Umbilical cord (tissue), 1 donor: ENCODE measurements at regions not wholly inside any gene's neighbourhood (a gene's known extent, or its start where the extent isn't known, plus 50 kb on each side); places are given as distances from the start of the nearest gene placed in this dataset.
A peak's percentile ranks its signal among the peaks of the same experiment; 100 is the strongest.
"Not testable (repeated sequence)": the region's sequence is repeated elsewhere in the genome, so short reads cannot be mapped to it uniquely, and the experiment has no call there.

Experiments used
- DNase-seq: peaks from one replicate; pipeline ENCODE4 v3.0.0-alpha.2; 2015; ENCODE audit warnings: low spot score

DNA sequence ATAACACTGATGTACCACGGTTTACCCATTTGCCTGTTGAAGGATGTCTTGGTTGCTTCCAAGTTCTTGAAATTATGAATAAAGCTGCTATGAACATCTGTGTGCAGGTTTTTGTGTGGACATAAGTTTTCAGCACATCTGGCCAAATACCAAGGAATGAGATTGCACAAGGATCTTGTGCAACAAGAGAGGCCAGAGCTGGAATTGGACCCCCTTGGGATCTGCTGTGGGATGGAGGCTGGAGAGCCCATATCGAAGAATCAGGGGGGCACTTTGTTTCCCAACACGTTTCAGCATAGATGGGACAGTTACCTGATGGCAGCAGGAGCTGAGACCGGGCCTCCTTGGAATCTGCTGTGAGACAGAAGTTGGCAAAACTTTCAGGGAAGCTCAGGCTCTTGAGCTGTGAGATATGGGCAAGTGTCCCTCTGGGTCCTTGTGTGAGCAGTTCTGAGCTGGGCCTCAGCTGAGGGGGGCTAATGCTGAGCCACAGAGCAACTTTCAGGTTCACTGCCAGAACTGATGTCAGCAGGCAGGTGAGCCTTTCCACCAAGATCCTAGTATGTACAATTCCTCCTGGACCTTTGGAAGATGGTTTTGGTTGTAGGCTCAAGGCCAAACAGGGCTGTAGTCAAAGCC, 115.2 kb upstream of the RAB18 start:
- DNase-seq, result peak; percentile 18

DNA sequence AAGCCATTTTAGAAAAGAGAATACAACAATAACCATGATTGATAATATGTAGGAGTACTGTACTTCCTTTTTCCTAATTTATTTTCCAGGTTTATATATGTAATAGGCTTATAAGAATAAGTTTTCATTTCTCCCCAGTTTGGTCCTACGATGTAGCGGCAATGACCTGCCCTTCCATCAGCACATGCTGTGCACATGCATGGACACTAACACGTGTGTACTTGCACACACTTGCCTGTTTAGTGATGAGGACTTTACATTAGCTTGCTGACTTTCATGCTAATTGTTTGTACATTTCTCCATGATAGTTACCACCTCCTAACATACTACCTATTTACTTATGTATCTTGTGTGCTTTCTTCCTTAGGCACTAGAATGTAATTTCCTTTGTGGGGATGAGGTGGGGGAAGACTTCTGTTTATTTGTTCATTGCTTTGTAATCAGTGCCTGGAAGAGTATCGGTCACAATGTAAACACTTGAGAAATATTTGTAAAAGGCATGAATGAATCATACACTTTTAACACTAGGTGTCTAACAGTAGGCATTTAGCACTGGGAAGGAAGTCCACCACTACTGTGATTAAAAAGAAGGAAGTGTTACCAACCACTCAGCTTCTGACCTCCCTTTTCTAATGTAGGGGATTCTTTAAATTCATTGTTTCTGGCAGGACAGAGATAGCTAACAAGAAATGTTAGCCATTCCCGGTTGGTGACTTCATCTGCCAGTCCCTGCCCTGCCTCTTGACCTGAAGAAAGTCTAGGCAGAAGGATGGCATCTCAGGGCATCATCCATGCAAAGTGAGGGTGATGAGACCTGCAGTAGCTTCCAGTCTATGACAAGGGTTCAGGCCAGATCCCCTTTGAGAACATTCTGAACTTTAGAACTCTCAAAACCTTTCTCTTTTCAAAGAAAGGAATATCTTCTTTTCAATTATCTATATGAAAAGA, 120.2 kb upstream of the RAB18 start:
- DNase-seq, result no peak

- DNase-seq, result no peak
Observed at GRCh38 chr10:27382176-27382575, 121.9 kb upstream of the RAB18 start.

- no peak for DNase-seq
Observed at GRCh38 chr10:27380929-27381358, 123.2 kb upstream of the RAB18 start.

GRCh38 chr10:27379041-27379440, 125.1 kb upstream of the RAB18 start:
- not testable (repeated sequence) for DNase-seq

GRCh38 chr10:27373566-27374160, 130.4 kb upstream of the RAB18 start:
- DNase-seq, result no peak

GRCh38 chr10:27372095-27372494, 131.5 kb upstream of the ACBD5 start:
- no peak for DNase-seq

GRCh38 chr10:27371375-27371774, 130.8 kb upstream of the ACBD5 start:
- not testable (repeated sequence) for DNase-seq

DNA sequence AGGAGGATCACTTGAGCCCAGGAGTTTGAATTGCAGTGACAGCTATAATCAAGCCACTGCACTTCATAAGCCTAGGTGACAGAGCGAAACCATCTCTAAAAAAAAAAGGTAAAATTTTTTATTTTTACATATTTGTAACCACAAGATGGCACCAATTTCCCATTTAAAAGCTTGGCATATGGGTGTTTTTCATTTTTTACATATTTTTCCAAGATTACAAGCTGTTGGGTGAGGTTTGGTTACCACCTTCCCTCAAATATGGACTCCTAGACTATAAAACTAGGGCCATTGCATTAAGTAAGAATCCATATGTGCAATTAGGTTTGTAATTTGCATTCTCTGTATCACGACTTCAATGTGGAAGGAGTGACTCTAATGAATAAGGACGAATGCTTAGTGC, 129.3 kb upstream of the ACBD5 start:
- no peak for DNase-seq

GRCh38 chr10:27368706-27369105, 128.1 kb upstream of the ACBD5 start:
- DNase-seq, result no peak

DNA sequence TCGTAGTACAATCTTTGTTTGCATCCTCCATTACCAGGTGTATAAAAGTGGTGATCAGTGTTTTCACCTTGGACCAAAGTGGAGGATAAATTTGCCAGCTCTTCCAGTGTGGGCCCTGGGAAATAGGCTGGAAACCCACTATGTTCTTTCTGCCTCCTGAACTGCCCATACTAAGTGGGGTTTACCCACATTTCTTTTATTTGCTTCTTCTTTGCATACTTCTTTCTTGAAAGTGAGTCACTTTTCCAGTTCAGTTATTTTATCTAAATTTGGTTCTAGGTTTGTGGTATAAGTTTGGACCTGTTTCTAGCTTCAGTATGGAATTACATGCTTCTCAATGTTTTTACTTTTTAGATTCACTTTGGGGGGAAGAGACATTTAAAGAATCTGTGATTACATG, 126.2 kb upstream of the ACBD5 start:
- no peak for DNase-seq

DNA sequence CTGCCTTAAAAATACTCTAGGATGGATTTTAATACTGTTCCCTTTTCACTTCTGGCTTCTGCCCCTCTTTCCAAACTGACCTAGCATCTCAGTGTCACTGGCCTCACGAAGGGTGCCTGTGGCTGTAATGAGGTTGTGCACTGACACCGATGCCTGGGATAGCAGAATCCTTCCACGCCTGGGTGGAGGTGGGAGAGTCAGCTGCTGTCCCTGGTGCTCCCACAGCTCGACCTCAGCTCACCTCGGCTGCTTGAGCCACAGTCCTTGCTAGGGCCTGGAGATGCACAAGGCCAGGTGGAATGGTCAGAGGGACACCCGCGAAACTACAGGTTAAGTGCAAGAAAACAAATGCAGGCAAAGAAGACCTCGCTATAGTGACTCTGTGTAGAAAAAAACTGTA, 123.4 kb upstream of the ACBD5 start:
- DNase-seq, result no peak

GRCh38 chr10:27360581-27361172, 120.1 kb upstream of the ACBD5 start:
- peak; percentile 83 for DNase-seq

DNA sequence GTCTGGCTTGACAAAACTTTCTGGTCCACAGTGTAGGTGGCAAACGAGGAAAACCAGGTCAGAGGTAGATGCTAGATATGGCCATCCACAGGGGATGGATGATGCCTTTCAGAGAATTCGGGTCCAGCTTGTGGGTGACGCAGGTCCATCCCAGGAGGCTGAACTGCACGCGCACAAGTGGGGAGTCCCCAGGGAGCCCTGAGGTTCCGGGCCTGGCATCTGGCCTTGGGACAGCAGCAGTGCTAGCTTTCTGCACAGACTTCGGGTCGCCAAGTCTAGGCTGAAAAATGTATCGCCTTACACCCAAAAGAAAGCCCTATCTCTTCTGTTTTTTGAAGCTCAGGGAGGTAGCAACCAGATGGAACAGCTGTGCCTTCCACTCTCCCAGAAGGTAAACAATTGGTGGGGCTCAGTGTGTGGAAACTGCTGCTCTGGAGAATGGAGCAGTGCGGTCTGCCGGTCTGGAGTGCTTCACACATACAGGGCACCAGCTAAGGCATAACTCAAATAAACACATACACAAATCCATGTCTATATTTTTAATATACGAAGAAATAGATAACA, 119.3 kb upstream of the ACBD5 start:
- DNase-seq, result no peak

GRCh38 chr10:27356738-27357137, 116.1 kb upstream of the ACBD5 start:
- DNase-seq, result no peak

DNA sequence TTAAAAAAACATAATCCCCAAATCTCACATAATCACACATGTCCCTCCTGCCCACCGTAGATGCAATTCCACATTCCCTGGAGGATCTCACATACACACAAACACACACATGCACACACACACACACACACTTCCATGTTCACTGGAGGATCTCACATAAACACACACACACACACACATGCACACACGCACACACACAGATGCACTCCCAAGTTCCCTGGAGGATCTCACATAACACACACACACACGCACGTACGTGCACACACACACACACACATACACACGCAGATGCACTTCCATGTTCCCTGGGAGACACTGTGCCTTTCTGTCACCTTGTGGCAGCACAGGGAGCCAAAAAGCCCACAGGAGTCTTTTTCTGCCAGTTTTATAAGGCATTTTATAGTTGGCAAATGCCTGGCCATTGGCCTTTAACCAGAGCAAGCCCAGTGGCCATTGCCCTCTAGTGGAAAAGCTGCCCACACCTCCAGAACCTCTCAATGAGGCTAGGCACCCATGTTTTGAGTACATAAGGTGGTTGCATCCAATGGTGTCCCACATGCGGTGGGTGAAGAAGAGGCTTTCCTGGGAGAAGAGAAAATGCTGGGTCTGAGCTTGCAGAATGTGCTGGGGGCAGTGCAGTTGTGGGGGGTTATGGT, 115.4 kb upstream of the ACBD5 start:
- no peak for DNase-seq

- DNase-seq, result peak; percentile 23
Observed at GRCh38 chr10:27354643-27355270, 114.2 kb upstream of the ACBD5 start.

DNA sequence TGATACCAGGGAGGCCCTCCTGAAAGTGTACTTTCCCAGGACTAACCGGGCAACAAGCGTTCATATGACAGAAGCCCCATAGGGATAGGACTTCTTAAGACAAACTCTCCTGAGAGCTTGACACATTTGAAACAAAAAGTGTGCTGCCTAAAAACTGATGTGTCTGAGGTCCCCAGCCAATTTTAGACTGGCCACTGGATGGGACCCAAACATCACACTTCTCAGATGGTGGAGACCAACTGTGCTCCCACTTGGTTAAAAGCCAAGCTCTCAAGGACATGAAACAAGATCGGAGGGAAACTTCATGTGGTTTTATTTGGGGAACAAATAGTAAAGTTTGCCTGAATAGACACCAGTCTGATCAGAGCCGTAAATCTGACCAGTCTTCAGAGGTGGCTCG, 113.5 kb upstream of the ACBD5 start:
- DNase-seq, result not testable (repeated sequence)

GRCh38 chr10:27349987-27350386, 109.4 kb upstream of the ACBD5 start:
- no peak for DNase-seq

DNA sequence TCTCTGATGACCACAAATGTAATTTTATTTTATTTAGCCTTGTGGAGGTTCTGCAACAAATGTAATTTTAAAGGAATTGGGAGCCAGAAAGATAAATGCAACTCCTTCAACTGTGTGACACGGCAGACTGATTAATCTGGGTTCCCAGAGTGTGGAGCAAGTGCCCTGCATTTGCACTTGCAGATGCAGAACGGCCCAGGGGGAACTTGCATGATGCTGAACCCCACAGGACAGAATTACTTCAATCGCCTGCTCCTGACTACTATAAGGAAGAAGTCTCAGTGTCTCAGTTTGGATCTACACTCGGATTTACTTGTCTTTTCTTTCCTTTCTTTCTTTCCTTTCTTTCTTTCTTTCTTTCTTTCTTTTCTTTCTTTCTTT, 107.2 kb upstream of the ACBD5 start:
- DNase-seq, result not testable (repeated sequence)

- DNase-seq, result no peak
Observed at GRCh38 chr10:27345455-27345920, 104.9 kb upstream of the ACBD5 start.
